ENCODE measurements at regions not wholly inside any gene's neighbourhood (a gene's known extent, or its start where the extent isn't known, plus 50 kb on each side); places are given as distances from the start of the nearest gene placed in this dataset.
A peak's percentile ranks its signal among the peaks of the same experiment; 100 is the strongest.

GRCh38 chr2:242030226-242030575, 160.7 kb downstream of the RTP5 start:
- Mint-ChIP-seq H3K36me3 (ENCODE audit: insufficient read depth) (peaks cover 7% of the 10 kb centered on the region), H3K27me3 (peaks cover 61 to 73% of the 10 kb centered on the region in 2 donors), H3K4me1 (ENCODE audit: low read depth in 2 of 2) (peaks cover 34 to 36% of the 10 kb centered on the region in 2 donors), H3K27ac (no peak overlapping the region), H3K9me3 (no peaks in the 10 kb centered on the region), H3K4me3 (peak overlapping the region; percentile 44 to 48)
- ATAC-seq (replicated peaks) = no peak
- DNase-seq = no peak

DNA sequence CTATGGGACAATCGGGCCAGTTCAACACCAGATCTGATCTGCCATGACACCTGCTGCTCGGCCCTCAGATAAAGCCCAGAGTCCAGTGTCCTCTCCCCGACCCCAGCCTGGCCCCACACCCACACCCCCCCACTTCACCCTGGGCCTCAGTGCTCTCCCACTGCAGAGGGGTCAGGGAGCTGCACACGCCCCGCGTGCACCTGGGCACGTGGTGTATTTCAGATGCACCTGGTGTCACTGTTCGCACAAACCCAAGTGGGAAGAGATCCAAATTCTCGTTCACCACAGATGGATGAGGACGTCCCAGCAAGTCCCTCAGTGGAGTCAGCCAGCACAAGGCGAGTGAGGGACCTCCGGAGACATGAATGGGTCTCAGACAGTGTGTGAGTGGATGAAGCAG, 161.3 kb downstream of the RTP5 start:
- ATAC-seq (replicated peaks) (no peak), DNase-seq (no peak)
- Mint-ChIP-seq H3K27ac (peak overlapping the region; percentile 75 to 78), H3K4me1 (ENCODE audit: low read depth in 2 of 2) (peaks cover 34 to 36% of the 10 kb centered on the region in 2 donors), H3K4me3 (peak overlapping the region; percentile 74 to 81), H3K9me3 (no peaks in the 10 kb centered on the region), H3K27me3 (peaks cover 61 to 73% of the 10 kb centered on the region in 2 donors), H3K36me3 (ENCODE audit: insufficient read depth) (peaks cover 7% of the 10 kb centered on the region)

DNA sequence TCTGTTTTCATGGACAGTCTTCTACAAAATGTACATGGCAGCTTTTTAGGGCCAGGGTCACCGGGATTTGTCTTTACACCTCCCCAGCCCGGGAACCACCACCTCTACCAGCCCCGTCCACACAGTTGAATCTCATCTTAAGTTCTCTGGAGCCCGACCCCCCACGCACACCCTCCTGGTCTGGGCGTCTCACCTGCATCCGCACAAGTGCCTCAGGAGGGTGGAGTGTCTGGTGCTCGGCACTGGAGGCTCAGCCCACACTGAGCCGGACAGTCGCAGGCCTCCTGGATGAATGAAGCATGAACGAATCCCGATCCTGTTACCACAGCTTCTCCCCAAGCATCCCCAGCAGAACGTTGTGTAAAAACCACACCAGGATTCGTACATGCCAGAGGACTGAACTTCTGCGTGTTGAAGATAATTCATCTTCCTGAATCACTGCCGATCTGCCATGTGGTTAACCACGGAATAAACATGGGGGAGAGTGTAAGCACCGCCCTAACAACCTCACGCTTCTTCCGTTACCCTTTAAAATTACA, 162.0 kb downstream of the RTP5 start:
- peak; percentile 43 to 62 (median 51) for DNase-seq
- peak overlapping the region; percentile 75 to 78 for H3K27ac Mint-ChIP-seq
- no peaks in the 10 kb centered on the region for H3K9me3 Mint-ChIP-seq
- H3K36me3 Mint-ChIP-seq (ENCODE audit: insufficient read depth) = peaks cover 7% of the 10 kb centered on the region
- H3K27me3 Mint-ChIP-seq = peaks cover 65 to 73% of the 10 kb centered on the region in 2 donors
- peak overlapping the region; percentile 74 to 81 for H3K4me3 Mint-ChIP-seq
- H3K4me1 Mint-ChIP-seq (ENCODE audit: low read depth in 2 of 2) = peaks cover 34 to 36% of the 10 kb centered on the region in 2 donors
- ATAC-seq (replicated peaks) = peak; percentile 97

- no peak overlapping the region for H3K4me3 Mint-ChIP-seq
- H3K36me3 Mint-ChIP-seq (ENCODE audit: insufficient read depth) = peaks cover 7% of the 10 kb centered on the region
- peaks cover 64 to 71% of the 10 kb centered on the region in 2 donors for H3K27me3 Mint-ChIP-seq
- peaks cover 34 to 36% of the 10 kb centered on the region in 2 donors for H3K4me1 Mint-ChIP-seq (ENCODE audit: low read depth in 2 of 2)
- no peak for DNase-seq
- ATAC-seq (replicated peaks) = no peak
- no peak overlapping the region for H3K27ac Mint-ChIP-seq
- H3K9me3 Mint-ChIP-seq = no peaks in the 10 kb centered on the region
Observed at GRCh38 chr2:242032780-242033656, 163.5 kb downstream of the RTP5 start.

GRCh38 chr2:242034138-242034537, 164.6 kb downstream of the RTP5 start:
- Mint-ChIP-seq H3K36me3 (ENCODE audit: insufficient read depth) (peaks cover 7% of the 10 kb centered on the region), H3K27me3 (peaks cover 62 to 72% of the 10 kb centered on the region in 2 donors), H3K4me1 (ENCODE audit: low read depth in 2 of 2) (peaks cover 34 to 36% of the 10 kb centered on the region in 2 donors), H3K27ac (peak overlapping the region in 1 of 2 donors; percentile 33), H3K4me3 (no peak overlapping the region), H3K9me3 (no peaks in the 10 kb centered on the region)
- ATAC-seq (replicated peaks) (no peak), DNase-seq (no peak)

DNA sequence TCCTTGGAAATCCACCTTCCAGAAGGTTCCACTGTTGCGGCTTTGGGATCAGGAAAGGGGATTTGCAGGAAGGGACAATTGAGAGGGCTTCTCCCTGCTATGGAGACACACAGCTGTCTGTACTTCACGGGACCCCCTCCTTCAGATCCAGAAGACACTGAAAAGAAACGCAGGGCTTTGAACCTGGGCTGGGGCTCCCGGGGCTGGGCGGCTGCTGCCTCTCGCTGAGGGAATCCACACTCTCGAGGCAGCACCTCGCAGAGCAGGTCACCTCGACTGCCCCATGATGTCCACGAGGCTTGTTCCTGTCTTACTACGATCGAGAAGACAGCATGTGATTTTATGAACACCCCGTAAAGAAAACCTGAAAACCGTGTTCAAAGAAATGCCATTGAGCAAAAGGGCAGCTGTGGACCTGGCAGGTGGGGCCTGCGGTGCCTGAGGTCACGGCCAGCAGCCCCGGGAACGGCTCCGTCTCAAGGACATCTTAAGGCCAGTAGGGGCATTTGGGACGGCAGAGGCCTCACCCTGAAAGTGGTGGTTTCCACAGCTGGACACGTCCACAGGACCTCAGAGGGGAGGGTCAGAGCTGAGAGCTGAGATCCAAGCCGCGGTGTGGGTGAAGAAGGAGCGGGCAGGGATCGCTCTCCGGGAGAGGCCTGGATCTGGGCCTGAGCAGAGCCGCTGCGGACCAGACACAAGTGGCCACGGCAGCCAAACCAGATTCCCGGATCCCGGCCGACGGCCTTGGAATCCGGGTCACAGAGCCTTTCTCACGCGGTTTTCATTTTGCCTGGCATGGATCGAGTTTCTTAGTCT, 165.7 kb downstream of the RTP5 start:
- no peak for DNase-seq
- Mint-ChIP-seq H3K27ac (no peak overlapping the region), H3K4me1 (ENCODE audit: low read depth in 2 of 2) (peaks cover 28 to 29% of the 10 kb centered on the region in 2 donors), H3K4me3 (no peak overlapping the region), H3K27me3 (peaks cover 57 to 69% of the 10 kb centered on the region in 2 donors), H3K36me3 (ENCODE audit: insufficient read depth) (peaks cover 7% of the 10 kb centered on the region), H3K9me3 (no peaks in the 10 kb centered on the region)
- no peak for ATAC-seq (replicated peaks)

DNA sequence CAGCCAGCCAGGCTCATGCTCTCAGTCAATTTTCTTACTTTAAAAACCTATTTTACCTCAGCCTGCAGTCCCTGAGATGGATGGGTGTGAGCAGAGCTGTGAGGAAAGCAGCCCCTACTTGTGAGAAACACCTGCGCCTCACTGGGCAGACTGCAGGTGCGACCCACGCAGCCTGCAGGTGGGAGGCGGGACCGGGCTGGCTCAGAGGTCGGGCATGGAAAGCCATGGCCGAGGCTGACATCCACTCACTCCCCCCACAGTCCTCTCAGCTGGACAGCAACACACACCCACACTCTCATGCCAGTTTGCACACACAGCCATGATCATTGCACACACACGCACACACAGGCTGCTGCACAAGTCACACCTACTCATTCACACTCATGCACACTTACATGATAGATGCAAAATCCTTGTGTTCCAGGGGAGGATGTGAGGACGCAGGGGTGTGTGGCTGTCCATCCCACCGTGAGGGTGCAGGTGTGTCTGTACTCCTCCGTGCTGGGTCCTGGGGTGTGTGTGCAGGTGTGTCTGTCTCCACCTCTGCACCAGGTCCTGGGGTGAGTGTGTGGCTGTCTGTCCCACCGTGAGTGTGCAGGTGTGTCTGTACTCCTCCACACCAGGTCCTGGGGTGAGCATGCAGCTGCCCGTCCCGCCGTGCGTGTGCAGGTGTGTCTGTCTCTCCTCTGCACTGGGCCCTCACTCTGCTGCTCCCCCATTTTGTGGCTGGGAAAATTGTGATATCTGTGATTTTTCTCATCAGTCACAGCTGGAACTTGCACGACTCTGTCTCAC, 166.5 kb downstream of the RTP5 start:
- peaks cover 22 to 23% of the 10 kb centered on the region in 2 donors for H3K4me1 Mint-ChIP-seq (ENCODE audit: low read depth in 2 of 2)
- no peaks in the 10 kb centered on the region for H3K9me3 Mint-ChIP-seq
- no peak for DNase-seq
- H3K27ac Mint-ChIP-seq = no peak overlapping the region
- peaks cover 5% of the 10 kb centered on the region for H3K36me3 Mint-ChIP-seq (ENCODE audit: insufficient read depth)
- no peak for ATAC-seq (replicated peaks)
- H3K27me3 Mint-ChIP-seq = peaks cover 54 to 70% of the 10 kb centered on the region in 2 donors
- no peak overlapping the region for H3K4me3 Mint-ChIP-seq

GRCh38 chr2:242036653-242036950, 167.1 kb downstream of the RTP5 start:
- no peak for ATAC-seq (replicated peaks)
- no peak overlapping the region for H3K27ac Mint-ChIP-seq
- H3K4me1 Mint-ChIP-seq (ENCODE audit: low read depth in 2 of 2) = peaks cover 16 to 18% of the 10 kb centered on the region in 2 donors
- peaks cover 4% of the 10 kb centered on the region for H3K36me3 Mint-ChIP-seq (ENCODE audit: insufficient read depth)
- H3K4me3 Mint-ChIP-seq = no peak overlapping the region
- peaks cover 60 to 75% of the 10 kb centered on the region in 2 donors for H3K27me3 Mint-ChIP-seq
- DNase-seq = no peak
- H3K9me3 Mint-ChIP-seq = no peaks in the 10 kb centered on the region

- Mint-ChIP-seq H3K27ac (peak overlapping the region in 1 of 2 donors; percentile 55), H3K9me3 (no peaks in the 10 kb centered on the region), H3K27me3 (peaks cover 69 to 89% of the 10 kb centered on the region in 2 donors), H3K4me3 (no peak overlapping the region), H3K4me1 (ENCODE audit: low read depth in 2 of 2) (peaks cover 5 to 10% of the 10 kb centered on the region in 2 donors), H3K36me3 (ENCODE audit: insufficient read depth) (no peaks in the 10 kb centered on the region)
- no peak for DNase-seq
- ATAC-seq (replicated peaks) = no peak
Observed at GRCh38 chr2:242038166-242038927, 168.8 kb downstream of the RTP5 start.

GRCh38 chr2:242038928-242039341, 169.4 kb downstream of the RTP5 start:
- peaks cover 2 to 5% of the 10 kb centered on the region in 2 donors for H3K4me1 Mint-ChIP-seq (ENCODE audit: low read depth in 2 of 2)
- ATAC-seq (replicated peaks) (no peak), DNase-seq (no peak)
- H3K27me3 Mint-ChIP-seq = peaks cover 68 to 89% of the 10 kb centered on the region in 2 donors
- H3K4me3 Mint-ChIP-seq = no peak overlapping the region
- H3K27ac Mint-ChIP-seq = peak overlapping the region in 1 of 2 donors; percentile 55
- no peaks in the 10 kb centered on the region for H3K9me3 Mint-ChIP-seq
- no peaks in the 10 kb centered on the region for H3K36me3 Mint-ChIP-seq (ENCODE audit: insufficient read depth)

- DNase-seq = no peak
- Mint-ChIP-seq H3K9me3 (no peaks in the 10 kb centered on the region), H3K27ac (peak overlapping the region in 1 of 2 donors; percentile 41), H3K4me1 (ENCODE audit: low read depth in 2 of 2) (peaks cover 1 to 6% of the 10 kb centered on the region in 2 donors), H3K27me3 (peaks cover 61 to 87% of the 10 kb centered on the region in 2 donors), H3K36me3 (ENCODE audit: insufficient read depth) (no peaks in the 10 kb centered on the region), H3K4me3 (no peak overlapping the region)
- no peak for ATAC-seq (replicated peaks)
Observed at GRCh38 chr2:242040303-242040655, 170.8 kb downstream of the RTP5 start.

- ATAC-seq (replicated peaks) = no peak
- no peaks in the 10 kb centered on the region for H3K36me3 Mint-ChIP-seq (ENCODE audit: insufficient read depth)
Observed at GRCh38 chr2:242040681-242041080, 171.2 kb downstream of the RTP5 start.

More at GRCh38 chr2:242040681-242041080, 171.2 kb downstream of the RTP5 start:
- H3K27me3 Mint-ChIP-seq = peaks cover 58 to 83% of the 10 kb centered on the region in 2 donors
- H3K4me3 Mint-ChIP-seq = no peak overlapping the region
- H3K9me3 Mint-ChIP-seq = no peaks in the 10 kb centered on the region
- no peak for DNase-seq
- peak overlapping the region in 1 of 2 donors; percentile 46 for H3K27ac Mint-ChIP-seq
- H3K4me1 Mint-ChIP-seq (ENCODE audit: low read depth in 2 of 2) = peaks cover 1 to 6% of the 10 kb centered on the region in 2 donors
